ENCODE measurements at regions not wholly inside any gene's neighbourhood (a gene's known extent, or its start where the extent isn't known, plus 50 kb on each side); places are given as distances from the start of the nearest gene placed in this dataset.

DNA sequence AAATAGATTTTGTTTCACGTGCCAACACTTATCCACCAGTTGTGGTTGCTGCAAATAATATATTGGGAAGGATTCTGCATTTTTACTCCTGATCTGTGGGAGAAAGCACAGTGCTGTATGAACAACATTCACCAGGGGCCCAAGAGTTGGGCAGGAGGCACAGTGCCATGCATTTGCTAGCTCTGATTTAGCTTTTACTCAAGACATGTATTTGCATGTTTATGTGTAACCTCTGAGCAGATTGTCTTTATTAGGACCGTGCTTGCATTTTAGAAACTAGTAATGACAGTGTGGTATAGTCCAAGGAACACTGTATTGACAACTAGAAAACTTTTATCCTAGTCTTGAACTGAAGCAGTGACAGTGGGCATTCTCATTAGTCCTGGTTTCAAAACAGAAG lies 133.9 kb upstream of the B3GALT2 start:
- Histone ChIP-seq H3K27me3 (ENCODE audit: insufficient read depth, low read length, poor library complexity, severe bottlenecking) (no peaks in the 10 kb centered on the region), H3K9ac (ENCODE audit: low read depth, low read length, poor library complexity, severe bottlenecking) (no peak overlapping the region), H3K9me3 (ENCODE audit: insufficient read depth, low read depth, low read length) (0 out of 2 replicates have a peak, but pooled peaks cover 8% of the 10 kb centered on the region), H3K4me3 (ENCODE audit: low read length, poor library complexity, severe bottlenecking) (no peak overlapping the region), H3K36me3 (ENCODE audit: insufficient read depth, low read length) (no peaks in the 10 kb centered on the region), H3F3A (ENCODE audit: low read depth) (no peaks in the 10 kb centered on the region), H2AFZ (ENCODE audit: low read length) (no peak overlapping the region), H3K9me2 (replicated peaks; ENCODE audit: low read depth, low read length) (no peaks in the 10 kb centered on the region), H3K4me1 (ENCODE audit: insufficient read depth, low read length, poor library complexity, severe bottlenecking) (no peaks in the 10 kb centered on the region), H3K4me2 (ENCODE audit: low read depth, low read length, poor library complexity, severe bottlenecking) (no peak overlapping the region), H4K20me1 (ENCODE audit: insufficient read depth, low read length, poor library complexity, severe bottlenecking) (no peaks in the 10 kb centered on the region), H3K79me2 (ENCODE audit: insufficient read depth, low read length) (no peaks in the 10 kb centered on the region)
- TF ChIP-seq, protein P1, sequence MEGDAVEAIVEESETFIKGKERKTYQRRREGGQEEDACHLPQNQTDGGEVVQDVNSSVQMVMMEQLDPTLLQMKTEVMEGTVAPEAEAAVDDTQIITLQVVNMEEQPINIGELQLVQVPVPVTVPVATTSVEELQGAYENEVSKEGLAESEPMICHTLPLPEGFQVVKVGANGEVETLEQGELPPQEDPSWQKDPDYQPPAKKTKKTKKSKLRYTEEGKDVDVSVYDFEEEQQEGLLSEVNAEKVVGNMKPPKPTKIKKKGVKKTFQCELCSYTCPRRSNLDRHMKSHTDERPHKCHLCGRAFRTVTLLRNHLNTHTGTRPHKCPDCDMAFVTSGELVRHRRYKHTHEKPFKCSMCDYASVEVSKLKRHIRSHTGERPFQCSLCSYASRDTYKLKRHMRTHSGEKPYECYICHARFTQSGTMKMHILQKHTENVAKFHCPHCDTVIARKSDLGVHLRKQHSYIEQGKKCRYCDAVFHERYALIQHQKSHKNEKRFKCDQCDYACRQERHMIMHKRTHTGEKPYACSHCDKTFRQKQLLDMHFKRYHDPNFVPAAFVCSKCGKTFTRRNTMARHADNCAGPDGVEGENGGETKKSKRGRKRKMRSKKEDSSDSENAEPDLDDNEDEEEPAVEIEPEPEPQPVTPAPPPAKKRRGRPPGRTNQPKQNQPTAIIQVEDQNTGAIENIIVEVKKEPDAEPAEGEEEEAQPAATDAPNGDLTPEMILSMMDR (conservative IDR thresholded peaks at IDR 0.05; ENCODE audit: low read length), result no peak
- no peak for TF ChIP-seq EZH2phosphoT487 (IDR thresholded peaks at IDR 0.05; ENCODE audit: borderline replicate concordance)

DNA sequence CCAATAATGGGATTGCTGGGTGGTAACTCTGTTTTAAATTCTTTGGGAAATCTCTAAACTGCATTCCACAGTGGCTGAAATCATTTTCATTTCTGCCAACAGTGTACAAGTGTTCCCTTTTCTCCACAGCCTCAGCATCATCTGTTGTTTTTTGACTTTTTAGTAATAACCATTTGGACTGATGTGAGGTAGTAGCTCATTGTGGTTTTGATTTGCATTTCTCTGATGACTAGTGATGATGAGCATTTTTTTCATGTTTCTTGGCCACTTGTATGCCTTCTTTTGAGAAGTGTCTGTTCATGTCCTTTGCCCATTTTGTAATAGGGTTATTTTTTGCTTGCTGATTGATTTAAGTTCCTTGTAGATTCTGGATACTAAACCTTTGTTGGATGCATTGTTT lies 131.9 kb upstream of the B3GALT2 start:
- H3K9me2 ChIP-seq (replicated peaks; ENCODE audit: low read depth, low read length), result no peaks in the 10 kb centered on the region
- no peak overlapping the region for H3K4me2 ChIP-seq (ENCODE audit: low read depth, low read length, poor library complexity, severe bottlenecking)
- H4K20me1 ChIP-seq (ENCODE audit: insufficient read depth, low read length, poor library complexity, severe bottlenecking), result no peaks in the 10 kb centered on the region
- no peak overlapping the region for H2AFZ ChIP-seq (ENCODE audit: low read length)
- no peaks in the 10 kb centered on the region for H3F3A ChIP-seq (ENCODE audit: low read depth)
- TF ChIP-seq, protein P1 (conservative IDR thresholded peaks at IDR 0.05; ENCODE audit: low read length), result no peak
- no peak for TF ChIP-seq EZH2phosphoT487 (IDR thresholded peaks at IDR 0.05; ENCODE audit: borderline replicate concordance)
- H3K9me3 ChIP-seq (ENCODE audit: insufficient read depth, low read depth, low read length), result 0 out of 2 replicates have a peak, but pooled peaks cover 5% of the 10 kb centered on the region
- no peaks in the 10 kb centered on the region for H3K36me3 ChIP-seq (ENCODE audit: insufficient read depth, low read length)
- H3K79me2 ChIP-seq (ENCODE audit: insufficient read depth, low read length), result no peaks in the 10 kb centered on the region
- no peak overlapping the region for H3K4me3 ChIP-seq (ENCODE audit: low read length, poor library complexity, severe bottlenecking)
- H3K4me1 ChIP-seq (ENCODE audit: insufficient read depth, low read length, poor library complexity, severe bottlenecking), result no peaks in the 10 kb centered on the region
- no peaks in the 10 kb centered on the region for H3K27me3 ChIP-seq (ENCODE audit: insufficient read depth, low read length, poor library complexity, severe bottlenecking)
- H3K9ac ChIP-seq (ENCODE audit: low read depth, low read length, poor library complexity, severe bottlenecking), result no peak overlapping the region

DNA sequence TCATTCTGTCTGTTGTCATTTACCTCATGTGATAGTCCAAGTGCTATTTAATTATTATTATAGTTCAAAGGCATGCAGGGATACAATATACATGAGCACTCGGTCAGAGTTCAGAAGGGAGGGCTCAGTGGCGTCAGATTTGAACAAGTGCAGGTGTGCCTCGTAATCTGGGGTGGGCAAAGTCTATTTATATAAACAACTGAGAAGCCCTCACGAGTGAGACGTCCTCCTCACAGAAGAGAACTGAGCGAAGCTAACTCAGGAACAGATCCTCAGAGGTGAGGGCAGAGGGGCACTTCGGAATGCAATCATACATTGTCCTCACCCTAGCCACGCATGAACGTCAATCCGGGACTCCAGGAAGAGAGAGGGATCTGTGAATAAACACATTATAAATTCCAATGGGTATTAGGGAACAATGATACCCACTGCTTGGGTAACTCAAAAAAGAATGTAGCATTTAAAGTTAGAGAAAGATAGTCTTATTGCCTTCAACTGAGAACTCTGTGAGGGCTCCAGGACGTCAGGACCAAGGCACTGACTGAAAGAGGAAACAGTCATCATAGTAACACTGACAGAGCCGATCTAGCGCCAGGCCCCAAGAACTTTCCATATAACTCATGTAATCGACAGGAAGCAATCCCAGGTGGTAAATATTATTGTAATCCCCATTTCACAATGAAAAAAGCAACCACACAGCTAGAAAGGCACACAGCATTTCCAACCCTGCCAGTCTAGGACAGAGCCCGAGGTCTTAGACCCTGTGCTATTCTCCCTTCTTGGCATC lies 127.1 kb upstream of the B3GALT2 start:
- Histone ChIP-seq H2AFZ (ENCODE audit: low read length) (no peak overlapping the region), H3K4me2 (ENCODE audit: low read depth, low read length, poor library complexity, severe bottlenecking) (no peak overlapping the region)

More for the DNA sequence above, 127.1 kb upstream of the B3GALT2 start:
- Histone ChIP-seq H3K4me3 (ENCODE audit: low read length, poor library complexity, severe bottlenecking) (no peak overlapping the region), H3F3A (ENCODE audit: low read depth) (no peaks in the 10 kb centered on the region), H4K20me1 (ENCODE audit: insufficient read depth, low read length, poor library complexity, severe bottlenecking) (no peaks in the 10 kb centered on the region), H3K36me3 (ENCODE audit: insufficient read depth, low read length) (no peaks in the 10 kb centered on the region), H3K9ac (ENCODE audit: low read depth, low read length, poor library complexity, severe bottlenecking) (no peak overlapping the region), H3K9me2 (replicated peaks; ENCODE audit: low read depth, low read length) (no peaks in the 10 kb centered on the region), H3K9me3 (ENCODE audit: insufficient read depth, low read depth, low read length) (0 out of 2 replicates have a peak, but pooled peaks cover 5% of the 10 kb centered on the region), H3K4me1 (ENCODE audit: insufficient read depth, low read length, poor library complexity, severe bottlenecking) (peaks cover 6% of the 10 kb centered on the region), H3K27me3 (ENCODE audit: insufficient read depth, low read length, poor library complexity, severe bottlenecking) (peaks cover 3% of the 10 kb centered on the region), H3K79me2 (ENCODE audit: insufficient read depth, low read length) (no peaks in the 10 kb centered on the region)
- TF ChIP-seq, protein P1 (conservative IDR thresholded peaks at IDR 0.05; ENCODE audit: low read length), result no peak
- no peak for TF ChIP-seq EZH2phosphoT487 (IDR thresholded peaks at IDR 0.05; ENCODE audit: borderline replicate concordance)

Data from Loucy (cell line).